Stomach (tissue), 4 donors: ENCODE measurements at regions not wholly inside any gene's neighbourhood (a gene's known extent, or its start where the extent isn't known, plus 50 kb on each side); places are given as distances from the start of the nearest gene placed in this dataset.

Experiments
- CTCF ChIP-seq, 7 experiments: fragments of 450-650 bp in 4 of 7; fragments of 200-600 bp in 3 of 7; sonication (generic) in 3 of 7; IDR thresholded peaks; one replicate each; pipeline ENCODE4 v1.5.1; 2016 to 2019; ENCODE audit warnings: antibody characterized with exemption in 7 of 7, control low read depth in 2 of 7, mild to moderate bottlenecking in 1 of 7
- POLR2A ChIP-seq, 4 donors: fragments of 450-650 bp; IDR thresholded peaks; one replicate each; pipeline ENCODE4 v1.6.1; 2016; ENCODE audit warnings: antibody characterized with exemption in 4 of 4, control low read depth in 2 of 4, mild to moderate bottlenecking in 1 of 4, moderate library complexity in 1 of 4
- POLR2AphosphoS5 ChIP-seq, 3 donors: sonication (generic); formaldehyde crosslinking; IDR thresholded peaks; one replicate each; pipeline ENCODE4 v1.6.1; 2016; ENCODE audit warnings: antibody characterized with exemption in 3 of 3

- no peak for TF ChIP-seq CTCF (IDR thresholded peaks at IDR 0.05)
- TF ChIP-seq POLR2AphosphoS5 (IDR thresholded peaks at IDR 0.05): no peak
- no peak for TF ChIP-seq POLR2A (IDR thresholded peaks at IDR 0.05)
These were observed 131.6 kb upstream of the RASA1 start for GRCh38 chr5:87136096-87136495.
